SK-N-SH (cell line): ENCODE measurements at regions not wholly inside any gene's neighbourhood (a gene's known extent, or its start where the extent isn't known, plus 50 kb on each side); places are given as distances from the start of the nearest gene placed in this dataset.
A peak's percentile ranks its signal among the peaks of the same experiment; 100 is the strongest.

Experiments
- EP300 ChIP-seq, 2 experiments: IDR thresholded peaks; 2 replicates each; pipeline versions ENCODE4 v1.4.0 to v1.6.1; 2012; ENCODE audit warnings: borderline replicate concordance in 1 of 2, low read depth in 1 of 2, low read length in 1 of 2
- FOXM1 ChIP-seq: IDR thresholded peaks from 2 replicates; pipeline ENCODE4 v1.4.0; 2012; ENCODE audit warnings: low read depth, mild to moderate bottlenecking
- GATA2 ChIP-seq: sonication (generic); formaldehyde crosslinking; IDR thresholded peaks from 2 replicates; pipeline ENCODE4 v1.5.0; 2020; ENCODE audit warnings: mild to moderate bottlenecking, missing genetic modification reagents
- MXI1 ChIP-seq: IDR thresholded peaks from 2 replicates; pipeline ENCODE4 v1.6.1; 2012; ENCODE audit warnings: mild to moderate bottlenecking, low read depth, low read length, improper control_type of control experiment
- POLR2AphosphoS5 ChIP-seq: IDR thresholded peaks from 2 replicates; pipeline ENCODE4 v1.6.1; 2012; ENCODE audit warnings: low read depth, low read length
- RFX5 ChIP-seq: IDR thresholded peaks from 2 replicates; pipeline ENCODE4 v1.6.1; 2012; ENCODE audit warnings: mild to moderate bottlenecking, improper control_type of control experiment, low read length
- TAF1 ChIP-seq: IDR thresholded peaks from 2 replicates; pipeline ENCODE4 v1.6.1; 2012; ENCODE audit warnings: low read depth, mild to moderate bottlenecking, low read length, moderate library complexity, borderline replicate concordance
- TCF12 ChIP-seq: IDR thresholded peaks from 2 replicates; pipeline ENCODE4 v1.4.0; 2012
- TEAD4 ChIP-seq: IDR thresholded peaks from 2 replicates; pipeline ENCODE4 v1.4.0; 2012; ENCODE audit warnings: mild to moderate bottlenecking, borderline replicate concordance; ENCODE audit not compliant: insufficient read depth
- YY1 ChIP-seq: IDR thresholded peaks from 2 replicates; pipeline ENCODE4 v1.4.0; 2012; ENCODE audit warnings: low read depth, mild to moderate bottlenecking
- TF ChIP-seq, protein P1 (sequence below): fragments of 200-600 bp; sonication (generic); IDR thresholded peaks from 2 replicates; pipeline ENCODE4 v1.6.1; 2017; ENCODE audit warnings: antibody characterized with exemption, mild to moderate bottlenecking, moderate library complexity
- TF ChIP-seq, protein P2 (sequence below): IDR thresholded peaks from 2 replicates; pipeline ENCODE4 v1.4.0; 2012; ENCODE audit warnings: low read depth
- TF ChIP-seq, protein P3 (sequence below): IDR thresholded peaks from 2 replicates; pipeline ENCODE4 v1.6.1; 2012; ENCODE audit warnings: mild to moderate bottlenecking, low read depth, low read length, moderate library complexity
- TF ChIP-seq, protein P4 (sequence below): IDR thresholded peaks from 2 replicates; pipeline ENCODE4; 2012

DNA sequence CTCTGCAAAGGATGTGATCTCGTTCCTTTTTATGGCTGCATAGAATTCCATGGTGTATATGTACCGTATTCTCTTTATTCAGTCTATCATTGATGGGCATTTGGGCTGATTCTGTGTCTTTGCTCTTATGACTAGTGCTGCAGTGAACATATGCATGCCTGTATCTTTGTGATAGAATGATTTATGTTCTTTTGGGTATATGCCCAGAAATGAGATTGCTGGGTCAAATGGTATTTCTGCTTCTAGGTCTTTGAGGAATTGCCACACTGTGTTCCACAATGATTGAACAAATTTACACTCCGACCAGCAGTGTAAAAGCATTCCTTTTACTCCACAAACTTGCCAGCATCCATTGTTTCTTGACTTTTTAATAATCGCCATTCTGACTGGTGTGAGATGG lies 60.2 kb upstream of the ADORA2B start:
- TF ChIP-seq TEAD4 = no peak
- TF ChIP-seq, protein P1, sequence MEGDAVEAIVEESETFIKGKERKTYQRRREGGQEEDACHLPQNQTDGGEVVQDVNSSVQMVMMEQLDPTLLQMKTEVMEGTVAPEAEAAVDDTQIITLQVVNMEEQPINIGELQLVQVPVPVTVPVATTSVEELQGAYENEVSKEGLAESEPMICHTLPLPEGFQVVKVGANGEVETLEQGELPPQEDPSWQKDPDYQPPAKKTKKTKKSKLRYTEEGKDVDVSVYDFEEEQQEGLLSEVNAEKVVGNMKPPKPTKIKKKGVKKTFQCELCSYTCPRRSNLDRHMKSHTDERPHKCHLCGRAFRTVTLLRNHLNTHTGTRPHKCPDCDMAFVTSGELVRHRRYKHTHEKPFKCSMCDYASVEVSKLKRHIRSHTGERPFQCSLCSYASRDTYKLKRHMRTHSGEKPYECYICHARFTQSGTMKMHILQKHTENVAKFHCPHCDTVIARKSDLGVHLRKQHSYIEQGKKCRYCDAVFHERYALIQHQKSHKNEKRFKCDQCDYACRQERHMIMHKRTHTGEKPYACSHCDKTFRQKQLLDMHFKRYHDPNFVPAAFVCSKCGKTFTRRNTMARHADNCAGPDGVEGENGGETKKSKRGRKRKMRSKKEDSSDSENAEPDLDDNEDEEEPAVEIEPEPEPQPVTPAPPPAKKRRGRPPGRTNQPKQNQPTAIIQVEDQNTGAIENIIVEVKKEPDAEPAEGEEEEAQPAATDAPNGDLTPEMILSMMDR = no peak
- no peak for TF ChIP-seq MXI1
- TF ChIP-seq TCF12 = no peak
- TF ChIP-seq, protein P2, sequence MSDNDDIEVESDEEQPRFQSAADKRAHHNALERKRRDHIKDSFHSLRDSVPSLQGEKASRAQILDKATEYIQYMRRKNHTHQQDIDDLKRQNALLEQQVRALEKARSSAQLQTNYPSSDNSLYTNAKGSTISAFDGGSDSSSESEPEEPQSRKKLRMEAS = no peak
- no peak for TF ChIP-seq TAF1
- no peak for TF ChIP-seq POLR2AphosphoS5
- no peak for TF ChIP-seq FOXM1
- TF ChIP-seq, protein P3, sequence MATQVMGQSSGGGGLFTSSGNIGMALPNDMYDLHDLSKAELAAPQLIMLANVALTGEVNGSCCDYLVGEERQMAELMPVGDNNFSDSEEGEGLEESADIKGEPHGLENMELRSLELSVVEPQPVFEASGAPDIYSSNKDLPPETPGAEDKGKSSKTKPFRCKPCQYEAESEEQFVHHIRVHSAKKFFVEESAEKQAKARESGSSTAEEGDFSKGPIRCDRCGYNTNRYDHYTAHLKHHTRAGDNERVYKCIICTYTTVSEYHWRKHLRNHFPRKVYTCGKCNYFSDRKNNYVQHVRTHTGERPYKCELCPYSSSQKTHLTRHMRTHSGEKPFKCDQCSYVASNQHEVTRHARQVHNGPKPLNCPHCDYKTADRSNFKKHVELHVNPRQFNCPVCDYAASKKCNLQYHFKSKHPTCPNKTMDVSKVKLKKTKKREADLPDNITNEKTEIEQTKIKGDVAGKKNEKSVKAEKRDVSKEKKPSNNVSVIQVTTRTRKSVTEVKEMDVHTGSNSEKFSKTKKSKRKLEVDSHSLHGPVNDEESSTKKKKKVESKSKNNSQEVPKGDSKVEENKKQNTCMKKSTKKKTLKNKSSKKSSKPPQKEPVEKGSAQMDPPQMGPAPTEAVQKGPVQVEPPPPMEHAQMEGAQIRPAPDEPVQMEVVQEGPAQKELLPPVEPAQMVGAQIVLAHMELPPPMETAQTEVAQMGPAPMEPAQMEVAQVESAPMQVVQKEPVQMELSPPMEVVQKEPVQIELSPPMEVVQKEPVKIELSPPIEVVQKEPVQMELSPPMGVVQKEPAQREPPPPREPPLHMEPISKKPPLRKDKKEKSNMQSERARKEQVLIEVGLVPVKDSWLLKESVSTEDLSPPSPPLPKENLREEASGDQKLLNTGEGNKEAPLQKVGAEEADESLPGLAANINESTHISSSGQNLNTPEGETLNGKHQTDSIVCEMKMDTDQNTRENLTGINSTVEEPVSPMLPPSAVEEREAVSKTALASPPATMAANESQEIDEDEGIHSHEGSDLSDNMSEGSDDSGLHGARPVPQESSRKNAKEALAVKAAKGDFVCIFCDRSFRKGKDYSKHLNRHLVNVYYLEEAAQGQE = no peak
- no peak for TF ChIP-seq EP300 (IDR thresholded peaks at IDR 0.05; ENCODE audit: borderline replicate concordance in 1 of 2, low read depth in 1 of 2, low read length in 1 of 2)
- TF ChIP-seq, protein P4, sequence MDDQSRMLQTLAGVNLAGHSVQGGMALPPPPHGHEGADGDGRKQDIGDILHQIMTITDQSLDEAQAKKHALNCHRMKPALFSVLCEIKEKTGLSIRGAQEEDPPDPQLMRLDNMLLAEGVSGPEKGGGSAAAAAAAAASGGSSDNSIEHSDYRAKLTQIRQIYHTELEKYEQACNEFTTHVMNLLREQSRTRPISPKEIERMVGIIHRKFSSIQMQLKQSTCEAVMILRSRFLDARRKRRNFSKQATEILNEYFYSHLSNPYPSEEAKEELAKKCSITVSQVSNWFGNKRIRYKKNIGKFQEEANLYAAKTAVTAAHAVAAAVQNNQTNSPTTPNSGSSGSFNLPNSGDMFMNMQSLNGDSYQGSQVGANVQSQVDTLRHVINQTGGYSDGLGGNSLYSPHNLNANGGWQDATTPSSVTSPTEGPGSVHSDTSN = 0 out of 2 replicates have a peak, but pooled peaks have one; percentile 20
- TF ChIP-seq GATA2 (CRISPR knock-in tag) = no peak
- no peak for TF ChIP-seq YY1
- TF ChIP-seq RFX5 = no peak
